ENCODE measurements at regions not wholly inside any gene's neighbourhood (a gene's known extent, or its start where the extent isn't known, plus 50 kb on each side); places are given as distances from the start of the nearest gene placed in this dataset.

DNA sequence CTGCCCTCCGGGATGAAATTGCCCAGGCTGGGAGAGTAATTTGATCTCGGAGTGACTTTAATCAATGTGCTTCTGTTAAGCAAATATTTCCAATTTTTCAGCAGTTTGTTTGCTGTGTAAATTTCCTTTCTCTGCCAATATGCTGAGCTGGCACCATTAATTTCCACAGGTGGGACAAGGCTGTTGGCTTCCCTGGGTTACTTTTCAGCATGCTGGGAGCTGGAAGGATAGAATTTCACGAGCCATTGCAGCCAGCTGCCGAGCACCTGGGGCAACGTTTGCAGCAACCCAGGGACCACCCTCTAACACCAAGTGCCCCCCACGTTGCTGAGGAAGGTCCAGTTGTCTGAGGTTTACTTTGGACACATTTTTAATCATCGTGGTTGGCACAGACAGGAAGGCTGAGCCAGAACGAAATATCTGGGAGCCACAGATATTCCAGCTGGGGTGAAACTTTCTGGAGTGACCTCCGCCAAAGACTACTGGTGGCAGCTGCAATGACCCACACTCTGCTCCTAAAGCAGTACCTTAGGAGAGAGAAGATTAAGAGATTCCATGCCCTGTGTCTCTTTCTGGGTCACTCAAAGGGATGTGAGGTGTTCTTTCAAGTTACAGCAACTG, 293.3 kb upstream of the RGMA start:
- H3K4me3 ChIP-seq: no peak overlapping the region
- no peaks in the 10 kb centered on the region for H3K9me3 ChIP-seq
- intact Hi-C loops (cut with DNase I): no loop called here
- no peak overlapping the region for H3K27ac ChIP-seq
- no peaks in the 10 kb centered on the region for H3K27me3 ChIP-seq
- no peak for TF ChIP-seq CTCF (IDR thresholded peaks at IDR 0.05)
- H3K36me3 ChIP-seq: no peaks in the 10 kb centered on the region
- no peaks in the 10 kb centered on the region for H3K4me1 ChIP-seq
- DNase-seq (ENCODE audit: low spot score in 2 of 2): no peak

DNA sequence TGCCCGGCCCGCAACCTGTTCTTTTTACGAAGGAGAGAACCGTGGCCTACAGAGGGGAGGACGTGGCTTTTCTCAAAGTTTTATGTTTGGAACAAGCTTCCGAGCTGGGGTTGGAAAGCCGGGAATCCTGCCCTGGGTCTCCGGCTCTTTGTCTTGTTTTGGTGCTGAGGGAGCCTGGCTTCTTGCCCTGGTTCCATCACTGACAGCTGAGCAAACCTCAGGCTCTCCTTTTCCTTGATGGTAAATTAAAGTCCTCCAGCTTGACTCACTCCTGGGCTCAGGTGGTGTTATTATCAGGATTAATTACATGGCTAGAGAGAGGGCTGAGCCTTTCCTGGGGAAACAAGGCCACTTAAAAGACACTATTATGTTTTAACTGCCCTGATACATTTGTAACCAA, 289.5 kb upstream of the RGMA start:
- Histone ChIP-seq H3K27me3 (no peaks in the 10 kb centered on the region), H3K4me3 (no peak overlapping the region), H3K4me1 (no peaks in the 10 kb centered on the region), H3K36me3 (no peaks in the 10 kb centered on the region), H3K9me3 (no peaks in the 10 kb centered on the region), H3K27ac (no peak overlapping the region)
- intact Hi-C loops (cut with DNase I): no loop called here
- no peak for DNase-seq (ENCODE audit: low spot score in 2 of 2)
- TF ChIP-seq CTCF (IDR thresholded peaks at IDR 0.05): no peak

DNA sequence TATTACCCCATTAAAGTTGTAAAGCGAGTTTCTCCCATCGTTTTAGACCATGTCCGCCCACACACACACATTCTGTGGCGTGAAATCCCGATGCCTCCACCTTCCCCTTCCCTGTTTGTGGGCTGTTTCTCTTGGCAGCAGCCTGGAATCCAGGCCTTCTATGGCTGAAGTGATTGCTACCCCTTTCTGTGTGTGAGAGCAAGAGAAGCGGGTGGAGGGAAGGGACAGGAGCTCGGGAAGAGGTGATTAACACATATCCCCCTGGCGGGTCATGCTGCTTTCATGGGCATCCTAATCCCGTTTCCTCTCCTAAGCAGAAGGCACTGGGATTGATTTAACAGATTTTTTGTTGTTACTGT, 283.8 kb upstream of the RGMA start:
- H3K4me1 ChIP-seq: no peaks in the 10 kb centered on the region
- no peak overlapping the region for H3K27ac ChIP-seq
- H3K9me3 ChIP-seq: no peaks in the 10 kb centered on the region
- H3K36me3 ChIP-seq: no peaks in the 10 kb centered on the region
- no peak for DNase-seq (ENCODE audit: low spot score in 2 of 2)
- no peaks in the 10 kb centered on the region for H3K27me3 ChIP-seq
- no peak for TF ChIP-seq CTCF (IDR thresholded peaks at IDR 0.05)
- H3K4me3 ChIP-seq: no peak overlapping the region
- intact Hi-C loops (cut with DNase I): no loop called here

DNA sequence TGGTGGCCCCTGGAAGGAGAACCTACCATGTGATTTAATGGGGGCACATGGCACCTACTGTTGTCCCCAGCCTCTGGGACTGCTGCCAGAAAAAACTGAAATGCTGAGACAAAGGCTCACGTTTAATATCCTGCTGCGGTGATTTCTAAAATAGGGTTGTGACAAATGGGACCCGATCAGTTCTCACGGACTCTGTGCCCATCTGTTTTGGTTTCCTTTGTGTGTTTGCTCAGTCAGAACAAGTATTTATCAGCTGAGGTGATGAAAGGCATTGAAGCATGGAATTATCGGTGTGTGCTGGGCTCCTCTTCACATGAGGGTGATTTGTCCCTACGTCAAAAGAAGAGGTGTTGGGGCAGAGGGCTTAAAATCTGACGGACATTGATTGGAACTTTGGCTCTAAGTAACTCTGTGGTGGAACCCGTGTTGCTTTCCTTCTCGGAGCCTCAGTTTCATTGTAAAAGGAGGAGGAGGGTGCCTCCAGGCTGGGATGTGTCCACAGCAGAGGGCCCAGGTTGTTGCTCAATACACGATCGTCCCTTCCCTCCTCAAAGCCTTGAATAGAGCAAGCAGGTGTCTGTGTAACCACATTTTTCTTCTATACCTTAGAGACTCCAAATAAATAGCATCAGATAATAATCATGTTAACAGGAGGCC, 283.3 kb upstream of the RGMA start:
- no peak for DNase-seq (ENCODE audit: low spot score in 2 of 2)
- intact Hi-C loops (cut with DNase I): no loop called here
- no peak for TF ChIP-seq CTCF (IDR thresholded peaks at IDR 0.05)

DNA sequence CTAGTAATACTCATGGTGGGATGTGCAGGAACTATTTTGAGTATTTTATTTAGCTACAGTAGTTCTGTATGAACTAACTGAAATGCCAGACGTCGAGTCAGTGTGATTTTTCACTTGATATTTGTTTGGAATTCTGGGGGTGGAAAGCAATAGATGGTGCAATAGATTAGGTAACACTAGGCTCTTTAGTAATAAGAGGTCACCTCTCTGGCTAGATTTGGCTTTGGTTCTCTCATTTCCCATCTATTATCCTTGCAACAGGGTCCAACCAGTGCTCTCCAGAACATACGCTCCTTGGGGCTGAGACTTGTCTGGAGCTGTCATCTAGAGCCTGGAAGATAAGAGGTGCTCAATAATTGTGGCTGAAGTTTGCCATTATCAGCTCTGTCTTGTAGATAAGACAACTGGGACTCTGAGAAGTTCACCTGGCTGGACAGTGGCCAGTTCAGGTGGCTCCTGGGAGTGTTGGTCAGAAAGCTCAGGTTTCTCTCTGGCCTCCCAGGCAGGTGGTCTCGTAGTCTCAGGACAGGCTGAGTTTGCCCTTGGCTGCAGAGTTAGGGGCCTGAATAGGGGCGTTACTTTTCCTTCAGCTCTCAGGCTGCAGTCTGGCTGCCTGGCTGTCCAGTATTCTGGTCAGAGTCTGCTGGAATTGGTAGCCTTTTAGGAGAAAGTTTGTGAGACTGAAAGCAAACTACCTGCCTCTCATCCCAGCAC, 277.5 kb upstream of the RGMA start:
- TF ChIP-seq CTCF (IDR thresholded peaks at IDR 0.05): no peak
- intact Hi-C loops (cut with DNase I): no loop called here
- H3K36me3 ChIP-seq: no peaks in the 10 kb centered on the region
- no peak overlapping the region for H3K27ac ChIP-seq
- H3K9me3 ChIP-seq: no peaks in the 10 kb centered on the region
- H3K27me3 ChIP-seq: no peaks in the 10 kb centered on the region
- H3K4me1 ChIP-seq: no peaks in the 10 kb centered on the region
- no peak for DNase-seq (ENCODE audit: low spot score in 2 of 2)
- no peak overlapping the region for H3K4me3 ChIP-seq

More for the DNA sequence above, 283.3 kb upstream of the RGMA start:
- no peaks in the 10 kb centered on the region for H3K4me1 ChIP-seq
- H3K27me3 ChIP-seq: no peaks in the 10 kb centered on the region
- H3K9me3 ChIP-seq: no peaks in the 10 kb centered on the region
- H3K4me3 ChIP-seq: no peak overlapping the region
- no peak overlapping the region for H3K27ac ChIP-seq
- H3K36me3 ChIP-seq: no peaks in the 10 kb centered on the region

Data from ascending aorta (tissue), 2 donors.